Ishikawa (cell line): ENCODE measurements at regions not wholly inside any gene's neighbourhood (a gene's known extent, or its start where the extent isn't known, plus 50 kb on each side); places are given as distances from the start of the nearest gene placed in this dataset.

Source experiments
- CEBPB ChIP-seq: IDR thresholded peaks from 2 replicates; pipeline ENCODE4 v1.6.1; 2012
- CREB1 ChIP-seq: IDR thresholded peaks from 2 replicates; pipeline ENCODE4 v1.6.1; 2012; ENCODE audit warnings: low read depth
- EGR1 ChIP-seq: IDR thresholded peaks from 2 replicates; pipeline ENCODE4 v1.6.1; 2012
- EP300 ChIP-seq: IDR thresholded peaks from 2 replicates; pipeline ENCODE4 v1.6.1; 2012; ENCODE audit warnings: borderline replicate concordance
- FOXM1 ChIP-seq: IDR thresholded peaks from 2 replicates; pipeline ENCODE4 v1.6.1; 2012; ENCODE audit warnings: low read depth, borderline replicate concordance
- NFIC ChIP-seq: IDR thresholded peaks from 2 replicates; pipeline ENCODE4 v1.6.1; 2012
- RAD21 ChIP-seq: IDR thresholded peaks from 2 replicates; pipeline ENCODE4 v1.6.1; 2012; ENCODE audit warnings: low read depth
- REST ChIP-seq: IDR thresholded peaks from 2 replicates; pipeline ENCODE4 v1.6.1; 2012; ENCODE audit warnings: low read depth, mild to moderate bottlenecking
- TAF1 ChIP-seq: IDR thresholded peaks from 2 replicates; pipeline ENCODE4 v1.6.1; 2012; ENCODE audit warnings: low read depth, mild to moderate bottlenecking
- TCF12 ChIP-seq: IDR thresholded peaks from 2 replicates; pipeline ENCODE4 v1.6.1; 2012; ENCODE audit warnings: low read depth
- TEAD4 ChIP-seq: IDR thresholded peaks from 2 replicates; pipeline ENCODE4 v1.6.1; 2012
- YY1 ChIP-seq: IDR thresholded peaks from 2 replicates; pipeline ENCODE4 v1.6.1; 2012; ENCODE audit warnings: low read depth
- ZBTB7A ChIP-seq: IDR thresholded peaks from 2 replicates; pipeline ENCODE4 v1.6.1; 2012; ENCODE audit warnings: low read depth
- TF ChIP-seq, protein P1 (sequence below): IDR thresholded peaks from 2 replicates; pipeline ENCODE4 v1.6.1; 2012
- TF ChIP-seq, protein P2 (sequence below): IDR thresholded peaks from 2 replicates; pipeline ENCODE4 v1.6.1; 2012

DNA sequence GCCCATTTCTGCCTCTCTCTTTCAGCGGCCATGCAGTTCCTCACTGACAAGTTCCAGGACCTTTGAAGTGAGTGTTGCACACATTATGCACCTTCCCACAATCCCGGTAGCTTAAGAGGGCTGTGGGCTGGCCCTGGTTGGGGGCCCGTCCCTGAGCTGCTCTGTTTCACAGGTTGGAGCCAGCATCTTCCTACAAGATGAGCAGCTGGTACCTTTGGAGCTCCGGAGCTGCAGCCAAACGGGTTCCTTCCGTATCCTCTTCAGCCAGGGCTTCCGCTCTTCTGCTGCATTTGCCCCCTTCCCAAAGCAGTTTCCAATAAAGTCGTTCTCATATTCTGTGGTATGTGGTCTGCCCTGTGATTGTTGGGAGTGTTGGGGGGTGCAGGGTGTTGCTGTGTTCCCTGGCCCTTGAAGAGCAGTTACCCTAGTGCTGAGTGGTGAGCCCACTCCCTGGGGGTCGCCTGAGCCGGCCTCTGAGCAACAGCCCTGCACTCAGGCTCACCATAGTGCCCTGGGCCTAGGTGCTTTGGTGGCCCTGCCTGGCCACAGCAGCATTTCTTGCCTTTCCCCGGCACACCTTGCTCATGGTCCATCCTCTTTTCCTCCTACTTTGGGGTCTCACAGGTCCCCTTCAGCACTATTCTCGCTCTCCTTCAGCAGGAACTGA lies 60.4 kb downstream of the CXorf49B start:
- TF ChIP-seq NFIC (no peak), CEBPB (no peak), TCF12 (no peak), CREB1 (no peak), FOXM1 (no peak), YY1 (no peak), RAD21 (no peak), EGR1 (no peak), TEAD4 (no peak), EP300 (no peak), ZBTB7A (no peak), REST (no peak), TAF1 (no peak)
- TF ChIP-seq, protein P1, sequence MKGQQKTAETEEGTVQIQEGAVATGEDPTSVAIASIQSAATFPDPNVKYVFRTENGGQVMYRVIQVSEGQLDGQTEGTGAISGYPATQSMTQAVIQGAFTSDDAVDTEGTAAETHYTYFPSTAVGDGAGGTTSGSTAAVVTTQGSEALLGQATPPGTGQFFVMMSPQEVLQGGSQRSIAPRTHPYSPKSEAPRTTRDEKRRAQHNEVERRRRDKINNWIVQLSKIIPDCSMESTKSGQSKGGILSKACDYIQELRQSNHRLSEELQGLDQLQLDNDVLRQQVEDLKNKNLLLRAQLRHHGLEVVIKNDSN, result no peak
- TF ChIP-seq, protein P2, sequence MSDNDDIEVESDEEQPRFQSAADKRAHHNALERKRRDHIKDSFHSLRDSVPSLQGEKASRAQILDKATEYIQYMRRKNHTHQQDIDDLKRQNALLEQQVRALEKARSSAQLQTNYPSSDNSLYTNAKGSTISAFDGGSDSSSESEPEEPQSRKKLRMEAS, result no peak

DNA sequence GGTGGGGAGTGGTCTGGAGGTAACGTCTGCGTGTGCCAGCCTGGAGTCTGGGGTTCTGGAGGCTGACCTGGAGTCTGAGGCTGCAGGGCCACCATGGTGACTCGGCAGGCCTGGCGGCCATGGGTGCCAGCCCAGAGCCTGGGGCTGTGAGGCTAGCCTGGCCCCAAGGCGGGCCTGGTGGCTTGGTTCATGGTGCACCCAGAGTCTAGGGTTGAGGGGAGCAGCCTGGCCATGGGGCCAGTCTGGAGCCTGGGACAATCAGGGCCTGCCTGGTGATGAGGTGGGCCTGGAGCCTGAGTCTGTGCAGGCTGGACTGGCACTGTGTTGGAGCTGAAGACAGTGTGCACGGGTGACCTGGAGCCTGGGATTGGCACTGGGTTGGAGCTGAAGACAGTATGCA lies 64.9 kb downstream of the CXorf49B start:
- TF ChIP-seq NFIC (no peak), TCF12 (no peak), EGR1 (no peak), REST (no peak), TAF1 (no peak), EP300 (no peak), ZBTB7A (no peak)

GRCh38 chrX:71846429-71846828 lies 64.2 kb upstream of the NHSL2 start:
- no peak for TF ChIP-seq EP300
- TF ChIP-seq REST, result no peak
- TF ChIP-seq ZBTB7A, result no peak
- no peak for TF ChIP-seq EGR1

DNA sequence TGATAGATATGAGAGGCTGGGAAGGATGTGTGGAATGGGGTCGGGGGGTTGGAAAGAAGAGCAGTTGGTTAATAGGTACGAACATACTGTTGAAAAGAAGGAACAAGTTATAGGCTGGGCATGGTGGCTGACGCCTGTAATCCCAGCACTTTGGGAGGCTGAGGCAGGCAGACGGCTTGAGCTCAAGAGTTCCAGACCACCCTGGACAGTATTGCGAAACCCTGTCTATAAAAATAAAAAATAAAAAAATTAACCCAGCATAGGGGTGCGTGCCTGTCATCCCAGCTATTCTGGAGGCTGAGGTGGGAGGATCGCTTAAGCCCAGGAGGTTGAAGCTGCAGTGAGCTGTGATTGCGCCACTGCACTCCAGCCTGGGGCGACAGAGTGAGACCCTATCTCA lies 58.5 kb upstream of the NHSL2 start:
- no peak for TF ChIP-seq ZBTB7A
- no peak for TF ChIP-seq RAD21
- TF ChIP-seq CEBPB, result no peak
- no peak for TF ChIP-seq TCF12
- no peak for TF ChIP-seq REST
- TF ChIP-seq FOXM1, result no peak
- TF ChIP-seq CREB1, result no peak
- TF ChIP-seq EGR1, result no peak
- TF ChIP-seq, protein P2, result no peak
- TF ChIP-seq TEAD4, result no peak
- no peak for TF ChIP-seq NFIC
- TF ChIP-seq EP300, result no peak
- TF ChIP-seq YY1, result no peak
- TF ChIP-seq, protein P1, result no peak
- no peak for TF ChIP-seq TAF1
